Activated CD4-positive, alpha-beta T cell treated with anti-CD3 and anti-CD28 coated beads for 1 hour (primary cell): ENCODE measurements at regions not wholly inside any gene's neighbourhood (a gene's known extent, or its start where the extent isn't known, plus 50 kb on each side); places are given as distances from the start of the nearest gene placed in this dataset.

Experiments used
- DNase-seq: peaks from one replicate; pipeline ENCODE4 v3.0.0-alpha.2; 2020

GRCh38 chr12:65556676-65557437 lies 267.4 kb upstream of the HMGA2 start:
- DNase-seq, result peak; percentile 34

DNA sequence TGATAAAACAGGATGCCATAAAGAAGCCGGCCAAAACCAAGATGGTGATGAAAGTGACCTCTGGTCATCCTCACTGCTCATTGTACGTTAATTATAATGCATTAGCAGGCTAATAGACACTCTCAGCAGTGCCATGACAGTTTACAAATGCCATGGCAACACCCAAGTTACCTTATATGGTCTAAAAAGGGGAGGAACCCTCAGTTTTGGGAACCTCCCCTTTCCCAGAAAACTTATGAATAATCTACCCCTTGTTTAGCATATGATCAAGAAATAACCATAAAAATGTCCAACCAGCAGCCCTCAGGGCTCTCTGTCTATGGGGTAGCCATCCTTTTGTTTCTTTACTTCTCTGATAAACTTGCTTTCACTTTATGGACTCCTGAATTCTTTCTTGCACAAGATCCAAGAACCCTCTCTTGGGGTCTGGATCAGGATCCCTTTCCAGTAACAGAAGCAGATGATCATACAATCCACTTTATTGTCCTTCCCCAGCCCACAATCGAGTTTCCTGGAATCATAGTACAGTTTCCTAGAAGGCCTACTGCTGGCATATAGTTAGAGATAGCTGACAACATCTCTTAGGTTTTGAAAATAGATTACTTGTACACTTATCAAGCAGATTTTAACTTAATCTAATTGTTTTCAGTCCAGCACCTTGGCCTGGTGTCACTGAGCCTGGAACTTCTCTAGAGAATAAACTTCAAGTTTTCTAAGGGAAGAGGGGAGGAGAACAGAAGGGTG lies 266.7 kb upstream of the HMGA2 start:
- no peak for DNase-seq

- no peak for DNase-seq
Measured at GRCh38 chr12:65560286-65560685, 264.0 kb upstream of the HMGA2 start.

- DNase-seq, result no peak
Measured at GRCh38 chr12:65561798-65562382, 262.4 kb upstream of the HMGA2 start.

DNA sequence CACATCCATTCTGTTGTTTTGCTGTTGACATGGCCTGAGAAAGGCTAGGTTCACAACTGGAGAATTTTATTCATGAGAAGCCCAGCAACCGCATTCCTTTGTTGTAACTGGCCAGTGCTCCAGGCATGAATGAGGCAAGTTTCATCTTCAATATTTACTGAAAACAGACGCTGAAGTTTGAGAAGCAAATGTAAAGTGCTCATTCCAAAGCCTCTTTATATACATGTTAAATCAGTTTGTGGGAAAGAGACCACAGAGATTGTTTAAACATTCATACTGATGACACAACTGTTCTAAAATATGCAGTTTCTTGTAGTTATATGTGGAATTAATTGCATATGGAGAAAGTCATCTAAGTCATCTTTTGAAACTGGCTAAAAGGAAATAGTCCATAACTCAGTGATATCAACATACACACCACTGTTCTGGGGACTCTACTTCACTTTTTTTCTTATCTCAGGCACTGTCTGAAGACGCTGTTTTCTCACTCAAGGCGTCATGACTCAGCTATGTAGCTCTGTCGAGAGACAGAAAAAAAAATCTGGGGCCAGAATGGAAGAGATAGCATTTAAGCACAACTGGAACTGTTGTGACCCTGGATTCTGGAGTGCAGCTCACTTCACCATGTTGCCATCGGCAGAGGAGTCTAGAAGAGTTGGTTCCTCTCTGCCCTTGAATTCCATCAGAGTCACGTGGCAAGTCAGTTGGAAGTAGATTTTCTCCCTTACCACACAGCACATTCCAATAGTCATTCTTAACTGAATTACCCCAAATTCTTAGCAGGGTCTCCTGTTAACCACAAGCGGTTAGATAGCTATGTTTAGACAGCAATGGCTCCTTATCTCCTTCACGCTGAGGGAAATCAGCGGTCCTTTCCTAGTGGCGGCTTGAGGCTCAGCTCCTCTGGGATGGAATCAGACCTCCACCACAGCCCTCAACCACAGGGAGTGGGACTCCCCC lies 258.4 kb upstream of the HMGA2 start:
- DNase-seq, result no peak

DNA sequence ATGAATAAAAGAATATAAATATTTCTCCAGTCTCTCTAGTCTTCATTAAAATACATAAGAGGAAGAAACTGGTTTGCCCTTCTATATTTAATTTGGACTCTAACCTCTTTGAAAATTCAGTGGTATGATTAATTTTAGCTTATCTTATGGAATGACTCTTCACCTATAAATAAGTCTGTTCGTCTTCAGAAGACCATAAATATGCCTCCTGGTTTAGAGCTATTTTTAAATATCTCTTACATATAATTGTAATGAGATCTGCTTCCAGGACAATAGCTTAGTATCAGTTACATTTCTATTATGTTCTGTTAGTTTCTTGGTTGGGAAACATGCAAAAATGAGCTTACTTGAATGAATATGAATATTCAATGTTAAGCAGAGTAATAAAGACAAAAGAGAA lies 257.5 kb upstream of the HMGA2 start:
- no peak for DNase-seq

- DNase-seq, result no peak
Measured at GRCh38 chr12:65567820-65568219, 256.5 kb upstream of the HMGA2 start.

- no peak for DNase-seq
Measured at GRCh38 chr12:65568517-65568916, 255.8 kb upstream of the HMGA2 start.

GRCh38 chr12:65570451-65571130 lies 253.7 kb upstream of the HMGA2 start:
- DNase-seq, result no peak

DNA sequence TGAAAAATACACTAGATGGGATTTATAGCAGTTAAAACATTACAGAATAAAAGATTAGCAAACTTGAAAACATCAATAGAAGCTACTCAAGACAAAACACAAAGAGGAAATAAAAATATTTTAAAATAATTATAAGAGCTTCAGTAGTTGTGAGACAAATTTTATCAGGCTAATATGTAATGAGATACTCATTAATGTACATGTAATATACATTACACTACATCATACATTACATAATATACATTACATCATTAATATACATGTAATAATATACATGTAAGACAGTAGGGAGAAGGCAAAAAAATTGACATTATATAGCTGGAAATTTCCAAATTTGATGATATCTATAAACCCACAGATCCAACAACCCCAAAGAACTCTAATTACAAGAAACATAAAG lies 249.4 kb upstream of the HMGA2 start:
- no peak for DNase-seq

DNA sequence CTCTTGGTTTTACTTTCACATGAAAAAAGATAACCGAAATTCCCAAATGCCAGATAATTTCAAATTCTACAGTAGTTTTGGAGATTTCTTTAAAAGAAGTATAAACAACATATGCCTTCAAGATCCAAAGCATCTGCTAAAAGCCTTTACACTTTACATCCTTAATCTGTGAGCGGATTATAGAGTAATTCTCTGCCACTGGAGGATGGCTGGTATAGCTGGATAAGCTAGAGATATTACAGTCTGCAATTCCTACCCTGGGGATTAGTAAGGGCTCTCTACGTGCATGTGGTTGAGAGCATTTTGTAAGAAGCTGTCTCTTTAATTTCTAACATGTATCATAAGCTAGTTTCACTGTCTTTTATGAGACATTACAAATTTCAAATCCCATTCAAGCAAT lies 240.3 kb upstream of the HMGA2 start:
- no peak for DNase-seq

DNA sequence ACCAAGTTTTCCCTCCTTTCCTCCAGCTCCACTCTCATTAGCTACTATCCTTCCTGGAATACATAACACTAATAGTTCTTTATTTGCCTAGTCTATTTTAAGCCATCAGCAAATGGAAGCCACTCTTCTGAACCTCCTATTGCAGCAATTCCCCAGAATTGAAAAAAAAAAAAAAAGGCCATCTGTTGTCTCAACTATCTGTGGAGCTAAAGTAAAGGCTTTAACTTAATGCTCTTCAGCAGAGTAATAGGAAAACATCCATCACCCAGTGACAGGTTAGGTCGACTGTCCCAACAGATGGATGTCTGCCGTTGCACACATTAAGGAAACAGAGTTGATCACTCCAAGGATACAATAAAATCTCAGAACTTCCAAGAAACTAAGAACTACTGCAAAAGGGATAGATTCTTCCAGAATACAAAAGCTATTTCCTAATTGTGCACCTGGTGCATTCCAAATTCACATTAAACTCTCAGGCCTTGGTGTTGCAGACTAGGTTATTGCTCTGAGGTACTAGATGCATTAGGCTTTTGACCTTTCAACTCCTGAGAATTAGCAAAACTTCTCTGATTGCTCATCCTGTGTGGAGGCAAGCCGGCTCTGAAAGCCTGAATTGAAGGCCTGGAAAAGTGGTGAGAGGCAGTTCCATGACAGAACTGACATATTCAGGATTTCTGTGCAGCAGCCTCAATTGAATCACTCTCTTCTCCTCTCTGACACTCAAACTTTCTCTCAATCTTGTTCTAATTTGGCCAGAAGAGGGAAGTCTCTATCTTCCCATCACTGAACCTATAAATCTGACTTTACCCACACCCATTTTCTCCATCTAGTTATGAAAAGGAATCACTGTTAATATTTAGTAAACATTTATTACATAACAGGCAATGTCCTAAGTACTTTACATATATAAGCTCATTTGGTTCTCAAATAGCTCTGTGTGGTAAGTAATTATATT lies 238.4 kb upstream of the HMGA2 start:
- no peak for DNase-seq

GRCh38 chr12:65586796-65587195 lies 237.5 kb upstream of the HMGA2 start:
- no peak for DNase-seq

- DNase-seq, result no peak
Measured at GRCh38 chr12:65590318-65590717, 234.0 kb upstream of the HMGA2 start.

- DNase-seq, result no peak
Measured at GRCh38 chr12:65592416-65592815, 231.9 kb upstream of the HMGA2 start.

GRCh38 chr12:65593239-65593701 lies 231.0 kb upstream of the HMGA2 start:
- no peak for DNase-seq

- no peak for DNase-seq
Measured at GRCh38 chr12:65594409-65594808, 229.9 kb upstream of the HMGA2 start.

DNA sequence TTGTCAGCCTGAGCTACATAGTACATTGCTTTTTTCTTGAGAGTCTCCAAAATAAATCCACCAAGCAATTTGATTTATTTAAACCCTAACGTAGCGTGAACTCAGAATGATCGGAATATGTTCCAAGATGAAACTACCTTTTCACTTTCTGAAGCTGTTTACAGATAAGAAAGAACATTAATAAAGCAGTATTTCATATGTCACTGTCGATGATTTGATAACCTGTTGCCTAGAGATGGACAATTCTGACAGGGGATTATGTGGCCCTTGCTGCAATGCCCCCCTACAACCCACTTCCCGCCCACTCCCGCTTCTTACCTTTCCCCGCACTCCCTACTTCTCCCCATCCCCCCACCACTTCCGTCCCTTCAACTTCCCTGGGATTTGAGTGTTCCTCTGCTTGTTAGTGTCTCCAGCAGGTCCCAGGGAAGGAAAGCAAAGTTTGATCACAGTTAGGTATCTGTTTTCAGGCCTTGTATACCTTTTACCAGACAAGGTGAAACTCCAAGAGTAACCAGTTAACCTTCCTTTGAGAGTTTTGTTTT lies 229.2 kb upstream of the HMGA2 start:
- no peak for DNase-seq

- DNase-seq, result no peak
Measured at GRCh38 chr12:65596514-65597091, 227.7 kb upstream of the HMGA2 start.

- DNase-seq, result no peak
Measured at GRCh38 chr12:65597527-65597926, 226.8 kb upstream of the HMGA2 start.
